HG03469 (cell line): ENCODE measurements at regions not wholly inside any gene's neighbourhood (a gene's known extent, or its start where the extent isn't known, plus 50 kb on each side); places are given as distances from the start of the nearest gene placed in this dataset.

Source experiments
- ATAC-seq: cut with Tn5 transposase; IDR thresholded peaks from one replicate; pipeline ENCODE4 v1.9.1; 2021; ENCODE audit warnings: mild to moderate bottlenecking, moderate library complexity, moderate number of reproducible peaks; ENCODE audit not compliant: unreplicated experiment

DNA sequence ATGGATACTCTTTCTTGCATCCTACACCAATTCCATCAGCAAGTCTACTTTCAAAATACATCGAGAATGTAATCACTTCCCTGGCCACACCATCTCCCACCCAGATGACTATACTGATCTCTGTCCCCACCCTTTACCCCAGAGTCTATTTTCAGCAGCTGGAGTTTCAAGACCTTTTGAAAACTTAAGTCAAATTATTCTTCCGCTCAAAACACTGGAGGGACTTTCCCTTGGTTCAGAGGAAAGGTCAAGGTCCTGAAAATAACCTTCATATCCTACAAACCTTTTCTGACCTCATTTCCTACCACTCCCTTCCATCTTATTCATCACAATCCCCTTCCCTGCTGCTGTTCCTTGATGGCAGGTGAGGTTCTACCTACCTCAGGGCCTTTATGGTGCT is 58.8 kb upstream of the LYPD6 start:
- ATAC-seq, result peak; percentile 79

DNA sequence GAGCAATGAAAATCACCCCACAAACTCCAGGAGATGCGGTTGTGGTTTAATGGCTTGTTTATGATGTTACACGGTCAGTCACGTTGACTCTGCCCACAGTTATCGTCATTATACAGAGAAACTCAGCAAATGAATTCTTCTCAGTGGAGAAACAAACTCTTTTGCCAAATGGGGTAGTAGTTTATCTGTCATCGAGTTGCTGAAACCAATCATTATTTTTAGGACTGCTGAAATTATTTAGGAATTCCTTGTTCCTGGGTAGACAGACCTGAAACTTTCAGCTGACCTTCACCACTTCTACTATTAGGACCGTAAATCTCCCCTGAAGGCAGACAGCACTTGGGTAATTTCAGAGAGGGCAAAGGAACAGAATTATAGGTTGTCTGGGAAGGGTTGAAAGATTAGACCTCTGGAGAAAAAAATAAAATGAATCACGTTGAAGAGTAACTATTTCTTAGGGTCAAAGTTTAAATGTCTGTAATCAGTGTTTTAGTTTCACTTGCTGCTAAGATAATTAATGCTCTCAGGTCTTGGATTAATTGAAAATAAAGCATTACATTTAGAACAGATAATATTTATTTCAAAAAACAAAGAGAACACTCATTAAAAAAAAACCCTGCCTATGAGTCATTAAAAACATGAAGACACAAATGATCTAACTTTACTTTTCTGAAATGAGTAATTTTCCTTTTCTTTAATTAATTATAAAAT is 52.1 kb upstream of the LYPD6 start:
- no peak for ATAC-seq

DNA sequence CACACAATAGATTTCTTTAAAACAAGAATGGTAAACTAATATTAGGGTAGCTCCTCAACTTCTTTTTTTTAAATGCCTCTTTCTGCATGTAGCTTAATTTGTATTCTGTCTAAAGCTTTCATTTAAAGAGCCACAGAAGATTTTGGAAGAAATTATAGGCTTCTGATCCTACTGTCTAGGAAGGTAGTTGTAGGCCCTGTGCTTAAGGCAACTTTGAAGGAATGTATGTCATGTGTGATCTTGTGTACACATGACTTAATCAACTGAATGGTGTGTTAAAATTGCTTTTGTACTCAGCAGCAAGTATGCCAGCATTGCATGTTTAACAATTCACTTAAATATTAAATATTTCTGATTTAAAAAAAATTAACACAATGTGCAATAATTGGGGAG is 51.5 kb upstream of the LYPD6 start:
- ATAC-seq, result no peak
